ENCODE measurements at regions not wholly inside any gene's neighbourhood (a gene's known extent, or its start where the extent isn't known, plus 50 kb on each side); places are given as distances from the start of the nearest gene placed in this dataset.

DNA sequence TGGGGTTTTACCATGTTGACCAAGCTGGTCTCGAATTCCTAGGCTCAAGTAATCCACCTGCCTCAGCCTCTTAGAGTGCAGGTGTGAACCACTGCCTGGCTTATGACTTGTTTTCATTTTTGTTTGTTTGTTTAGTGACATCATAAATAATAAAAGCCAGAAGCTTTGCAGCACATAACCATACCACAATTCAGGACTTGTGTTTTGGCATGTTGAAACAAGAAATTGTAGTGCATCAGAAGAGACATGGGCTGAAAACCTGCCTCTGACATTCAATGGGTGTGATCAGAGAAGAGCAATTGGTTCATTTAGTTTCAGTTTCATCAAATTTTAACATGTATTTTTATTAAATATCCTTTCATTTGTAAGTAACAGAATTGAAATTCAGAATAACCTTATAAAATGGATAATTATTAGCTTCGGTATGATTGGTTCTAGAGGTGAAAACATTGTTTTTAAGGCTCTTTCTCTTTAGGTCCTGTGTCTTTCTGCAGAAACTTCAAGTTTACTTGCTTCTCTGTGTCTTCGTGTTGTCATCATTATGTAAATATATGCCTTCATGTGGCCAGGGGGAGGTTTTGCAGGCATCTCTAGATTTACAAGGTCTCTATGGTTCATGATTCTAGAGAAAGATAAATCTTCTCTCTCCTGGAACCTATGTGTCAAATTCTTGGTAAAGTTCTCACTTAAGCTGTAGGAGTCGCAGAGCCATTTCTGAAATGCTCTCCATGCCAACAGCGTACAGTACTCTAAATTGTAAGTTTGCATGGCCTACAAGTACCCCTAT is 312.0 kb downstream of the KCNC2 start:
- TF ChIP-seq, protein P1, sequence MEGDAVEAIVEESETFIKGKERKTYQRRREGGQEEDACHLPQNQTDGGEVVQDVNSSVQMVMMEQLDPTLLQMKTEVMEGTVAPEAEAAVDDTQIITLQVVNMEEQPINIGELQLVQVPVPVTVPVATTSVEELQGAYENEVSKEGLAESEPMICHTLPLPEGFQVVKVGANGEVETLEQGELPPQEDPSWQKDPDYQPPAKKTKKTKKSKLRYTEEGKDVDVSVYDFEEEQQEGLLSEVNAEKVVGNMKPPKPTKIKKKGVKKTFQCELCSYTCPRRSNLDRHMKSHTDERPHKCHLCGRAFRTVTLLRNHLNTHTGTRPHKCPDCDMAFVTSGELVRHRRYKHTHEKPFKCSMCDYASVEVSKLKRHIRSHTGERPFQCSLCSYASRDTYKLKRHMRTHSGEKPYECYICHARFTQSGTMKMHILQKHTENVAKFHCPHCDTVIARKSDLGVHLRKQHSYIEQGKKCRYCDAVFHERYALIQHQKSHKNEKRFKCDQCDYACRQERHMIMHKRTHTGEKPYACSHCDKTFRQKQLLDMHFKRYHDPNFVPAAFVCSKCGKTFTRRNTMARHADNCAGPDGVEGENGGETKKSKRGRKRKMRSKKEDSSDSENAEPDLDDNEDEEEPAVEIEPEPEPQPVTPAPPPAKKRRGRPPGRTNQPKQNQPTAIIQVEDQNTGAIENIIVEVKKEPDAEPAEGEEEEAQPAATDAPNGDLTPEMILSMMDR (IDR thresholded peaks at IDR 0.05; ENCODE audit: borderline replicate concordance, insufficient read depth, low read depth, low read length): no peak

DNA sequence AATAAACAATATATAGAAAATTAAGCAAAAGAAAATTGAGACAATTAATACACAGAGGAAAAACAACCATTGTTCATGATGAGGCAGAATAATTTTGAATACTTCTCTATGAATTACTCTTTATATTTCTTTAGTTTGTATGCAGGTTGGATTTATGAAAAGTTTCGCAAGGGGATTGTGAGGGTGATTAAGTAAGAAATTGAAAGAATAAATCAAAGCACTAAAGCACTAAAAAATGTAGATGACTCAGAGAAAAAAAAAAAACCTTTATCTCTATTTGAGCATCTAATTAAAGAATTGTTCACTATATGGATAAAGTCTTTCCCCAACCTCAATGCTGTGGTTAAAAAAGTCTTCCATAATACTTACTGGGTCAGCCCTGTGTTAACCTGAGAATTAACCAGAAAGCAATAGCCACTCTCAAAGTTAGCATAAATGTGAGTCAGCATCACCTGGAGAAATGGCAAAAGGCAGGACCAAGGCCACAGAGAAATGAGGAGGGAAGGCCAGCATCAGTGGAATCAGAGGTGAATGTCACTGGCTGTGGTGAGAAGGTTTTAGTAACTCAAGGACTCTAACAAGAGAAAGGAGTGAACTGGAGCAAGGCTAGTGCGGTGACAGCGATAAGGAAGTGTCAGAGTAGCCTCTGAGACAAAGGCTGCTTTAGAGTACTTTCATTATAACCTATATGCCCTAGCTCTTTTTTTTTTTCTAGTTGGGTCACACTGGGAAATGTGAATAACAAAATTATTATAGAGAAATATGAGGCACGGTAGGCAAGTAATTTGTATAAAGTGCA is 310.4 kb downstream of the KCNC2 start:
- TF ChIP-seq, protein P1 (IDR thresholded peaks at IDR 0.05; ENCODE audit: borderline replicate concordance, insufficient read depth, low read depth, low read length): no peak
- H3K4me3 ChIP-seq (ENCODE audit: low read depth, low read length): no peak overlapping the region

More for the DNA sequence above, 312.0 kb downstream of the KCNC2 start:
- no peak overlapping the region for H3K4me3 ChIP-seq (ENCODE audit: low read depth, low read length)

DNA sequence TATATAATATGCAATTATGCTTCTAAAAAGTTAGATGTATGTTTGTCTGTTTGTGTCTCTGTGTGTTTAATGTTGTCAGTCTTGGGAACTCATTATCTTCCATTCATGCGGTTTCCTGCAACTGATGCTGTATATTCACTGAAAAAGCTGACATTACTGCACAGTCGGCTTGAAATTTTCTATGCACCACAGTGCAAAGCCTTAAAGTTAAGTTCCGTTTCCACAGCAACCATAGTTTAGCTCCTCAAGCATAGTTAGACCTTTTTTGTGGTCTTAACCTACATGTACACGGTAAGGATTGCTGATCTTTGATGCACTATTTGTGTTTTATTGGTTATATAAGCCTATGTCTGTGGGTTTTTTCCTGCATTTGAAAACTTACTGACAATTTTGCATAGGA is 309.4 kb downstream of the KCNC2 start:
- TF ChIP-seq, protein P1 (IDR thresholded peaks at IDR 0.05; ENCODE audit: borderline replicate concordance, insufficient read depth, low read depth, low read length): no peak
- no peak overlapping the region for H3K4me3 ChIP-seq (ENCODE audit: low read depth, low read length)

DNA sequence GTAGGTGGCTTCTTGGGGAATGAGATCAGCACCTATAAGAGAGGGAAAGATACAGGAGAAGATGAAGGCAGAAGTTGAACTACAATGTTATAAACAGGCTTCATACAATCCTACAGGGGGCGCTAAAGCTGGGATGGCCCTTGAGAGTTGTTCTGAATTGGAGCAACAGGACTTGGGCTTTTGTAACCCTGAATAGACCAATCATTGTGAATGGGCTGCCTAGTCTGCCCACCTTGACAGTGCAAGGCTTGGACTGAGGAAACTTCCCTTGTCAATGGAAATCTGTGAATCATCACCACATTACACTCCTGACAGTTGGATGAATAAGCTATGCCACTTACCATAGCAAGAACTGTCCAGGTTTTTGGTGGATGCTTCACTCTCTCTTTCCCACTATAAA is 306.1 kb downstream of the KCNC2 start:
- TF ChIP-seq, protein P1 (IDR thresholded peaks at IDR 0.05; ENCODE audit: borderline replicate concordance, insufficient read depth, low read depth, low read length): peak; percentile 41; the same call in 1 of the 2 replicates
- no peak overlapping the region for H3K4me3 ChIP-seq (ENCODE audit: low read depth, low read length)

DNA sequence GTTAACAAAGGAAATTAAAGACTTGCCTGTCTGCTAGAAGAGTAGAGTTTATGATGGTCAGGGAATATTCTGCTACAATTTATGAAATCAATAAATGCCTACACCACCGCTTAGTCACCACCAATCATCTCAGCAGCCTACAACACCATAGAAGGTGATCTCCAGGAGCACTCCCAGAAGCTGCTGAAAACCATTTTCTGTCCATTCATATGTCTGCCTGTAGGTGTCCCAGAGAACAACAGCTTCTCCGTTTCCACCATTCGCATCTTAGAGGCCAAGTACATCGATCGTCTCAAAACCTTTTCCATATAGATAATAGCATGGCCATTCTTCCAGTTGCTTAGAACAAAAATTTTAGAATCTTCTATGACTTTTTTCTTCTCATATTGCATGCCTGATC is 303.4 kb downstream of the KCNC2 start:
- TF ChIP-seq, protein P1 (IDR thresholded peaks at IDR 0.05; ENCODE audit: borderline replicate concordance, insufficient read depth, low read depth, low read length): no peak
- no peak overlapping the region for H3K4me3 ChIP-seq (ENCODE audit: low read depth, low read length)

DNA sequence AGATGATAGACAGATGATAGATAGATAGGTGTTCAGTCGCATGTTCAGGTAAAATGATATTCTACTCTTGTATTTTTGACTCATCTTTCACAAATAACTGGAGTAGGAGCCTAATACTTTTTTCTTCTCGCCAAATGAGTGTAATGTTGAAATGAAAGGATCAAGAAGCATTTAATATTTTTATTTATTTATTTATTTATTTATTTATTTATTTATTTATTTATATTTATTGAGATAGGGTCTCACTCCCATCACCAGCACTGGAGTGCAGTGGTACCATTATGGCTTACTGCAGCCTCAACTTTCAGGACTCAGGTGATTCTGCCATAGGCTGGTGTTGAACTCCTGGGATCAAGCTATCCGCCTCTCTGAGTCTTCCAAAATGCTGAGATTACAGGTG is 298.8 kb downstream of the KCNC2 start:
- TF ChIP-seq, protein P1 (IDR thresholded peaks at IDR 0.05; ENCODE audit: borderline replicate concordance, insufficient read depth, low read depth, low read length): no peak
- H3K4me3 ChIP-seq (ENCODE audit: low read depth, low read length): no peak overlapping the region
